DND-41 (cell line): ENCODE measurements at regions not wholly inside any gene's neighbourhood (a gene's known extent, or its start where the extent isn't known, plus 50 kb on each side); places are given as distances from the start of the nearest gene placed in this dataset.
A peak's percentile ranks its signal among the peaks of the same experiment; 100 is the strongest.

Experiments used
- ATAC-seq: fragments of 200-7000 bp; cut with Tn5 transposase; 3 replicates; pipeline ENCODE4 v1.9.1; 2021; ENCODE audit warnings: low read depth; ENCODE audit not compliant: insufficient read depth
- DNase-seq: peaks from one replicate; pipeline ENCODE4 v3.0.0-alpha.2; 2020
- H2AFZ ChIP-seq: 2 replicates; pipeline ENCODE4 v1.6.0; 2012; ENCODE audit warnings: low read depth, low read length
- H3K27ac ChIP-seq: 2 replicates; pipeline ENCODE4 v1.5.1; 2012; ENCODE audit warnings: low read length, inconsistent platforms
- H3K27me3 ChIP-seq: fragments of 200-600 bp; sonication (generic); 2 replicates; pipeline ENCODE4 v1.6.0; 2012; ENCODE audit warnings: low read length, mild to moderate bottlenecking, inconsistent platforms; ENCODE audit not compliant: insufficient read depth, poor library complexity
- H3K36me3 ChIP-seq: 2 replicates; pipeline ENCODE4 v1.5.1; 2012; ENCODE audit warnings: low read length, inconsistent platforms; ENCODE audit not compliant: insufficient read depth
- H3K4me1 ChIP-seq: 2 replicates; pipeline ENCODE4 v1.5.1; 2012; ENCODE audit warnings: mild to moderate bottlenecking, low read length; ENCODE audit not compliant: insufficient read depth
- H3K4me2 ChIP-seq: 2 replicates; pipeline ENCODE4 v1.6.0; 2012; ENCODE audit warnings: mild to moderate bottlenecking, moderate library complexity, low read length, inconsistent platforms; ENCODE audit not compliant: insufficient read depth
- H3K4me3 ChIP-seq, 2 experiments: fragments of 200-600 bp in 1 of 2; shearing (Covaris generic) in 1 of 2; 2 replicates each; pipeline ENCODE4 v1.5.1; 2012 to 2016; ENCODE audit warnings: inconsistent platforms in 2 of 2, low read length in 2 of 2, mild to moderate bottlenecking in 2 of 2, low read depth in 1 of 2, moderate library complexity in 1 of 2
- H3K79me2 ChIP-seq: 2 replicates; pipeline ENCODE4 v1.6.0; 2012; ENCODE audit warnings: low read length, inconsistent platforms; ENCODE audit not compliant: insufficient read depth
- H3K9ac ChIP-seq: 2 replicates; pipeline ENCODE4 v1.6.0; 2012; ENCODE audit warnings: low read depth, mild to moderate bottlenecking, inconsistent platforms, low read length, moderate library complexity
- H3K9me3 ChIP-seq: 2 replicates; pipeline ENCODE4 v1.5.1; 2012; ENCODE audit warnings: low read length, moderate library complexity, mild to moderate bottlenecking, inconsistent platforms; ENCODE audit not compliant: insufficient read depth, severe bottlenecking
- H4K20me1 ChIP-seq: 2 replicates; pipeline ENCODE4 v1.6.0; 2012; ENCODE audit warnings: low read length; ENCODE audit not compliant: insufficient read depth
- CTCF ChIP-seq: IDR thresholded peaks from 2 replicates; pipeline ENCODE4 v1.5.1; 2012; ENCODE audit warnings: borderline replicate concordance, low read length, moderate library complexity, mild to moderate bottlenecking; ENCODE audit not compliant: poor library complexity, severe bottlenecking; ENCODE audit errors: extremely low read depth
- EZH2 ChIP-seq: IDR thresholded peaks from 3 replicates; pipeline ENCODE4 v1.6.1; 2012; ENCODE audit warnings: borderline replicate concordance, low read depth, mild to moderate bottlenecking, moderate library complexity, low read length, inconsistent platforms; ENCODE audit not compliant: severe bottlenecking

- H3K9ac ChIP-seq, result 0 out of 2 replicates have a peak overlapping the region, but pooled peaks have one; percentile 33
These were observed 117.8 kb upstream of the MYO3A start for GRCh38 chr10:25815999-25816768.

GRCh38 chr10:25817200-25817599, 116.8 kb upstream of the MYO3A start:
- Histone ChIP-seq H3K4me2 (no peak overlapping the region), H4K20me1 (no peaks in the 10 kb centered on the region), H3K27me3 (no peaks in the 10 kb centered on the region), H3K9me3 (no peaks in the 10 kb centered on the region), H2AFZ (no peak overlapping the region), H3K4me3 (no peak overlapping the region), H3K27ac (no peak overlapping the region), H3K36me3 (no peaks in the 10 kb centered on the region), H3K9ac (no peak overlapping the region), H3K79me2 (no peaks in the 10 kb centered on the region), H3K4me1 (peaks cover 46% of the 10 kb centered on the region)
- no peak for ATAC-seq
- DNase-seq, result no peak
- TF ChIP-seq CTCF (no peak), EZH2 (no peak)

More at GRCh38 chr10:25815999-25816768, 117.8 kb upstream of the MYO3A start:
- no peak overlapping the region for H3K4me3 ChIP-seq
- no peaks in the 10 kb centered on the region for H3K79me2 ChIP-seq
- peak overlapping the region; percentile 80 for H3K27ac ChIP-seq
- H2AFZ ChIP-seq, result no peak overlapping the region
- no peaks in the 10 kb centered on the region for H4K20me1 ChIP-seq
- peak overlapping the region; percentile 37 for H3K4me2 ChIP-seq
- no peaks in the 10 kb centered on the region for H3K9me3 ChIP-seq
- H3K4me1 ChIP-seq, result peaks cover 45% of the 10 kb centered on the region
- peak; percentile 94 for ATAC-seq
- no peaks in the 10 kb centered on the region for H3K27me3 ChIP-seq
- peak; percentile 63 for DNase-seq
- TF ChIP-seq CTCF (no peak), EZH2 (no peak)
- no peaks in the 10 kb centered on the region for H3K36me3 ChIP-seq

GRCh38 chr10:25818751-25819150, 115.3 kb upstream of the MYO3A start:
- Histone ChIP-seq H4K20me1 (no peaks in the 10 kb centered on the region), H3K27ac (no peak overlapping the region), H3K4me1 (peaks cover 42% of the 10 kb centered on the region), H3K9me3 (no peaks in the 10 kb centered on the region), H3K36me3 (no peaks in the 10 kb centered on the region), H3K4me2 (no peak overlapping the region), H3K27me3 (no peaks in the 10 kb centered on the region), H3K4me3 (no peak overlapping the region), H3K79me2 (no peaks in the 10 kb centered on the region), H3K9ac (no peak overlapping the region), H2AFZ (no peak overlapping the region)
- no peak for TF ChIP-seq EZH2
- TF ChIP-seq CTCF, result no peak
- ATAC-seq, result no peak
- no peak for DNase-seq
